ENCODE measurements at regions not wholly inside any gene's neighbourhood (a gene's known extent, or its start where the extent isn't known, plus 50 kb on each side); places are given as distances from the start of the nearest gene placed in this dataset.
"Not testable (repeated sequence)": the region's sequence is repeated elsewhere in the genome, so short reads cannot be mapped to it uniquely, and the experiment has no call there.

DNA sequence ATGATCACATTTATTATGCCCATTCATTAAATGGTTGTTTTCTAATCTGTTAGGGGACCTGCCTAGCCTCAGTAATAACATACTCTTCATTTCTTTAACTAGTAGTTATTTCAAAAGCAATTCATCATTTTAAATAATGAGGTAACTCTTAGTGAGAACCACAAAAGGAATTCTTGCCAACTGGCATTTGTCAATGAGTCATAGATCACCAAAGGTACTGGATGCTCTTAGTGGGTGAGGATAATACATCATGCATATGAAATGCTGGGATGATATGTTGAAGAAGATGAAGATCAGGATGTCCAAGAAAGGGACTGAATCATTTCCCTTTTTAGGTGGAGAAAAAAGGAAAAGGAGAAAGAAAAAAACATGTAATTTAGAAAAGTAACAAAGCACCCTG lies 826.2 kb upstream of the DDX18 start:
- DNase-seq: no peak
- Mint-ChIP-seq H3K9me3 (peaks cover 25% of the 10 kb centered on the region), H3K4me3 (no peak overlapping the region), H3K4me1 (no peaks in the 10 kb centered on the region), H3K27ac (no peak overlapping the region), H3K36me3 (ENCODE audit: low read depth) (no peaks in the 10 kb centered on the region), H3K27me3 (no peaks in the 10 kb centered on the region)
- ChIA-PET POLR2A (no interaction called here), CTCF (no interaction called here)

DNA sequence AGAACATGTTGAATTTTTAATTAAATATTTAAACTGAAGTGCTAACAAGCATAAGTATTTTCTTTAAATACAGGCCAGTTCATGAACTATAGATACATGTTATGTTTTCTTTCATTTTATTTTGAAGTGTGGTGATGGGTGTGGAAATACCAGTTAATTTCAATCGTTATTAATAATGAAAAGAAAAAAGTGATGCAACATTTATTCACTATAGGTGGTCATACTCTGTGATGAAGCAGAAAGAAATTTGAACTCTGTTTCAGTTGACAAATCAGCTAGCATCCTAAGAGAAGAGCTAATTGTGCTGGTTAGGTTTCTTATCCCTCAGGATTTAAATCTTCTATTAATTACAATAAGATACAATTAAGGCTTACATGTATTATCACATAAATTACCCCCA lies 795.1 kb upstream of the DDX18 start:
- CTCF ChIA-PET: no interaction called here
- POLR2A ChIA-PET: no interaction called here
- no peaks in the 10 kb centered on the region for H3K4me1 Mint-ChIP-seq

DNA sequence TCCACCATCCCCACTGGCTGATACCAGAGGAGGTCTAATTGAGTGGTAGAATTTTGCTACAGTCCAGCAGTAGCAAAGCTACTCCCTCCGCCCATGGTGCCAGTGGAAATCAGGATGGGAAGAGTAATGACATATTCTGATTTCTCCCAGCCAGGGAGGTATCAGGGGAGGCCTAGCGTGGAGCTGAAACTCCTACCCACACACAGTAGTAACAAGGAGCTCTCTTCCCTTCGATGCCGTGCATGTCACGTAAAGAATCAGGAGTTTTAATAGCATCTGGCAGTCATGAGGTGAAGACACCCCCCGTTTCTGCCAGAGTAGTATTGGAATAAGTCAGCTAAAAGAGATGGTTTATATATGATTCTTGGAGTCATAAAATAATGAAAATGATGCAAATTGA lies 786.8 kb upstream of the DDX18 start:
- Mint-ChIP-seq H3K27ac (no peak overlapping the region), H3K36me3 (ENCODE audit: low read depth) (no peaks in the 10 kb centered on the region), H3K4me1 (no peaks in the 10 kb centered on the region), H3K27me3 (no peaks in the 10 kb centered on the region), H3K9me3 (peaks cover 14% of the 10 kb centered on the region), H3K4me3 (no peak overlapping the region)
- ChIA-PET CTCF (no interaction called here), POLR2A (no interaction called here)
- DNase-seq: no peak

More for the DNA sequence above, 795.1 kb upstream of the DDX18 start:
- no peak for DNase-seq
- Mint-ChIP-seq H3K27me3 (no peaks in the 10 kb centered on the region), H3K9me3 (peaks cover 5% of the 10 kb centered on the region), H3K4me3 (no peak overlapping the region), H3K27ac (no peak overlapping the region), H3K36me3 (ENCODE audit: low read depth) (no peaks in the 10 kb centered on the region)

DNA sequence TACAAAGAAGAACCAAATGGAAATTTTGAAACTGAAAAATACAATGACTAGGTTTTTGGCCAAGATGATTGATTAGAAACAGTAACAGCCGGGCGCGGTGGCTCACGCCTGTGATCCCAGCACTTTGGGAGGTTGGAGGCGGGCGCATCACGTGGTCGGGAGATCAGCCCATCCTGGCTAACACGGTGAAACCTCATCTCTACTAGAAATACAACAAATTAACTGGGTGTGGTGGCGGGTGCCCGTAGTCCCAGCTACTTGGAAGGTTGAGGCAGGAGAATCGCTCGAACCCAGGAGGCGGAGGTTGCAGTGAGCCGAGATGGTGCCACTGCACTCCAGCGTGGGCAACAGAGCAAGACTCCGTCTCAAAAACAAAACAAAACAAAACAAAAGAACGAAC lies 785.8 kb upstream of the DDX18 start:
- H3K36me3 Mint-ChIP-seq (ENCODE audit: low read depth); CTCF ChIA-PET; H3K27me3 Mint-ChIP-seq; H3K4me1 Mint-ChIP-seq; POLR2A ChIA-PET; H3K27ac Mint-ChIP-seq; H3K4me3 Mint-ChIP-seq; DNase-seq: not testable (repeated sequence)
- H3K9me3 Mint-ChIP-seq: peaks cover 16% of the 10 kb centered on the region

DNA sequence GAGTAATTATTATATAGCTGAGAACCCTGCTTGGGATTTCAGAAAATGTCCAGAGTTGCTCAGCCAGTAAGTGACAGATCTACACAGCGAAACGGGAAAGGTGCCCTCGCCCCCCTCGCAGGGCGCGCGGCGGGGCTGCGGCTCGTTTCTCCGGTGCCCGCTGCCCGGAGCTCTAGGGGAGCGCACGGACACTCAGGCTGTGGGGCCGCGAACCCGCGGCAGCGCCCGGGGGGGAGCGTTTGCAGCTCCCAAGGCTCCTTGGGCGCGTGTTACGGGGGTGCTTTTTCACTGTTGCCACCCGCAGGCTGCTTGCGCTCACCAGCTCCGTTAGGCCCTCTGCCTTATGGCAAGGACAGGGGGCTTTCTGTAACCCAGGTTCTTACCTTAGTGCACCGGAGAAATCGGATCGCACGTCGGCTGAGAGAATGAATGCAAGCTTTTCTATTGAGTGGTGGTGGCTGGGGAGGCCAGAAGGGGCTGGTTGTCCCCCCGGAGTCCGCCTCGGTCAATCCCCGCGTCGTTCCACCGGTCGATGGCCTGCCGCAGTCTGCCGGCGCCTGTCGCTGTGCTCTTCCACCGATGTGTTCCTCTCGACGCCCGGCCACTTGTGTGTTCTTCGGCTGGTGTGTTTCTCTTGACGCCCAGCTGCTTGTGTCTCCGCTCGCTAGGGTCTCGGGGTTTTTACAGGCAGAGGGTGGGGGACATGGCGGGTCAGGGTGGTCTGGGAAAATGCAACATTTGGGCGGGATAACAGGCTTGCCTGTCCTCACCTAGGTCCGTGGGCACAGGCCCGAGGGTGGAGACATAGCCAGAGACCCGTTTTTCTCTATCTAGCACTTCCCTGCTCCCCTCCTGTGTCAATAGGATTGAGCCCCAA lies 758.8 kb upstream of the DDX18 start:
- Mint-ChIP-seq H3K27me3 (no peaks in the 10 kb centered on the region), H3K36me3 (ENCODE audit: low read depth) (no peaks in the 10 kb centered on the region), H3K4me1 (no peaks in the 10 kb centered on the region), H3K27ac (no peak overlapping the region), H3K4me3 (no peak overlapping the region), H3K9me3 (peaks cover 11% of the 10 kb centered on the region)
- POLR2A ChIA-PET: no interaction called here
- no peak for DNase-seq
- CTCF ChIA-PET: no interaction called here

DNA sequence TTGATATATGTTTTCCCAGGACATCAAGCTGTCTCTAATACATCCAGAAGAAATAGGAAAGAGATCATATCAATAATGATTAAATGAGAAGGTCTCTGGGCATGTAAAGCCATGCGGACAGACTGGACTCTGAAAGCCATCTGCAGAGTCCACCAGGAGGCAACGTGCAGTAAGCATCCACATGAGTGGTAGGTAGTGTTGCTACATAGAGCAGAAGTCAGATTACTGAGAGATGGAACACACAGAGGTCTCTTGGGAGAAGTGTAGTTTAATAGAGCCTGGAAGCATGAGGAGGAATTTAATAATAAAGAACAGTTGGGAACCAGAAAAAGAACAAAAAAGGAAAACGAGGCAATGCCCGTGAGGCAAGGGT lies 758.1 kb upstream of the DDX18 start:
- ChIA-PET CTCF (no interaction called here), POLR2A (no interaction called here)
- Mint-ChIP-seq H3K27me3 (no peaks in the 10 kb centered on the region), H3K4me1 (no peaks in the 10 kb centered on the region), H3K9me3 (peaks cover 11% of the 10 kb centered on the region), H3K36me3 (ENCODE audit: low read depth) (no peaks in the 10 kb centered on the region), H3K4me3 (no peak overlapping the region), H3K27ac (no peak overlapping the region)
- DNase-seq: no peak

DNA sequence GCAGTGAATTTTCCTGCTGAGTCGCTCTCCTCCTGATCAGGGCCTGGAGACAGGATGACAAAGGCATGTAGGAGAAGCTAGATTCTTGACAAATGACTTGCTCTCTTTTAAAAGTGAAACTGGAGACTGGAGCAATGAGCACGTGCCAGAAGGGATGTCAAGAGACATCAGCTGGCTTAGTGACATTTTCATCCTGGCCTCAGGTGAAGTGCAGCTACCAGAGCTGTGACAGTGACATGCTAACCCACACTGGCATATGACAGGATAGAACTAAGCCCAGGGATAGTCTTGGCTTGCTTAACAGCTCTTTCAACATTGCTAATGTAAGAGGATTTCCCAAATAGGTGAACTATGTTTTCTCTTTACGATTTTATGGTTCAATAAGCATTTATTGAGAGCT lies 757.5 kb upstream of the DDX18 start:
- no peak overlapping the region for H3K27ac Mint-ChIP-seq
- no peak overlapping the region for H3K4me3 Mint-ChIP-seq
- POLR2A ChIA-PET: no interaction called here
- CTCF ChIA-PET: no interaction called here
- H3K27me3 Mint-ChIP-seq: no peaks in the 10 kb centered on the region
- no peaks in the 10 kb centered on the region for H3K36me3 Mint-ChIP-seq (ENCODE audit: low read depth)
- peaks cover 11% of the 10 kb centered on the region for H3K9me3 Mint-ChIP-seq
- no peak for DNase-seq
- H3K4me1 Mint-ChIP-seq: no peaks in the 10 kb centered on the region

DNA sequence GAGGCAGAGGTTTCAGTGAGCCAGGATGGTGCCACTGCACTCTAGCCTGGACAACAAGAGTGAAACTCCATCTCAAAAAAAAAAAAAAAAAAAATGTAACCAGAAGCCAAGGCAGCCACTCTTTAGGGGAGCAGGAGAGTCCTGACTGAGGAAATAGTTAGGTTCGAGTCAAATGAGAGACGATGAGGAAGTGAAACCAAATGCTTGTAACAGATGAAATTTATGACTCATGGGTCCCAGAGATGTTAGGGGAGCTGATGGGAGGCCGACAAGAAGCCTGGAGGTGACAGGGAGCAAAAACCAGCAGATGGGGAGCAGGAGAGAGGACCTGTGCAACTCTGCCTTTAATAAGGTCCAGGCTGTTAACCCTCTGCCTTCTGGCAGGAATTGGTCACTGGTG lies 756.1 kb upstream of the DDX18 start:
- peaks cover 6% of the 10 kb centered on the region for H3K9me3 Mint-ChIP-seq
- ChIA-PET POLR2A (no interaction called here), CTCF (interaction anchor here (0.7 kb wide), 1 partner anchor 733 kb away, joined by 3 read pairs; no protein-coding TSS in a partner anchor)
- no peaks in the 10 kb centered on the region for H3K36me3 Mint-ChIP-seq (ENCODE audit: low read depth)
- no peaks in the 10 kb centered on the region for H3K4me1 Mint-ChIP-seq
- DNase-seq: no peak
- H3K27me3 Mint-ChIP-seq: no peaks in the 10 kb centered on the region
- no peak overlapping the region for H3K4me3 Mint-ChIP-seq
- no peak overlapping the region for H3K27ac Mint-ChIP-seq

DNA sequence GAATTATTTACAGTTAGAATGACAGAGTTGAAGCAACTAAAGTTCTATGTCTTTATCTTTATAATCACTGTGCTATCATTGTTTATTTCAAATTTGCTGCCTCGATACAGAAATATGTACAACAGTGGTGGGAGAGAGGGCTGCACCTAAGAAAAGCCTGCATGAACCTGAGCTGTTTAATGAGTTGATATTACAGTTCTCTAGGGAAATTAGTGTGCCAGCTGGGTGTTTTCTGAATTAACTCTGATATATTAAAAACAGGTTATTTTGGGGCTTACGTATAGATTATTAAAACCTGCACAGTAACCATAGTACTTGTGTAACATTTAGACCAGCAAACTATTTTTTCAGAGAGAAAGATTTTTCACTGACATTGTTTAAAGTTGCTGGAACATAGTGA lies 750.5 kb upstream of the DDX18 start:
- POLR2A ChIA-PET: no interaction called here
- no peaks in the 10 kb centered on the region for H3K4me1 Mint-ChIP-seq
- H3K4me3 Mint-ChIP-seq: no peak overlapping the region
- no peak for DNase-seq
- no peaks in the 10 kb centered on the region for H3K27me3 Mint-ChIP-seq
- H3K36me3 Mint-ChIP-seq (ENCODE audit: low read depth): no peaks in the 10 kb centered on the region
- CTCF ChIA-PET: no interaction called here
- H3K9me3 Mint-ChIP-seq: peaks cover 2% of the 10 kb centered on the region
- no peak overlapping the region for H3K27ac Mint-ChIP-seq

DNA sequence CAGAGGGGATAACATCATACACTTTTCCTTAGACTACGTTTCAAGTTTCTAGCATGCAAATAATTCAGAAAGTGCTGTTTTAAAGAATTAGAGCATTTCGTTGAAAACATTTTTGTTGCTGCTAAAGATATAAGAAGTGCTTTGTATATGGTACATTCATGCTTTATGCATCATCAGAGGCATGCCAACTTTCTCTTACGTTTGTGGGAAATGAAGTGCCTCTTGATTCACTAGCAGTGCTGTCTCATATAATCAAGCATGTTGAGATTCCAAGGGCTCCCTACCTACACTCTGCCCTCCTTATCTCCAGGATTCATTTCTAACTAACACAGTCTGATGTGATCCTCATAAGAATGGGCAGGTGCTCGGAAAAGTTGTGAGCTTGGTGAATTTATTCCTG lies 748.6 kb upstream of the DDX18 start:
- DNase-seq: no peak
- H3K4me3 Mint-ChIP-seq: no peak overlapping the region
- no peak overlapping the region for H3K27ac Mint-ChIP-seq
- H3K4me1 Mint-ChIP-seq: no peaks in the 10 kb centered on the region
- ChIA-PET POLR2A (no interaction called here), CTCF (no interaction called here)
- H3K36me3 Mint-ChIP-seq (ENCODE audit: low read depth): no peaks in the 10 kb centered on the region
- H3K9me3 Mint-ChIP-seq: peaks cover 7% of the 10 kb centered on the region
- H3K27me3 Mint-ChIP-seq: no peaks in the 10 kb centered on the region

DNA sequence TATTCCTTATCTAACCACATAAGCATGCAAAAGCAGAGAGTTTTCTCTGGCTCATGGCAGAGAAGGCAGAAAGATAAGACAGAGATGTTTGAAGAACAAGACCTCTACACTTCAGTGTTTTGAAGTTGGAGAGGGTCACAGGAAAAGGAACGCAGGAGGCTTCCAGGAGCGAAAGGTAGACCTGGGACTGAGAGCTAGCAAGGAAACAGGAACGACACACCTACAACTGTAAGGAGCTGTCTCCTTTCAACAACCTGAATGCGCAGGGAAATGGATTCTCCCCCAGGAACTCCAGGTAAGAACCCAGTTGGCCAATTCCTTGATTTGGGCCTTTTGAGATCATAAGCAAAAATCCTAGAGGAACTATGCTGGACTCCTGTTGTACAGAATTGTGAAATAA lies 746.6 kb upstream of the DDX18 start:
- Mint-ChIP-seq H3K36me3 (ENCODE audit: low read depth) (no peaks in the 10 kb centered on the region), H3K27ac (no peak overlapping the region), H3K4me1 (no peaks in the 10 kb centered on the region), H3K4me3 (no peak overlapping the region), H3K27me3 (no peaks in the 10 kb centered on the region), H3K9me3 (peaks cover 13% of the 10 kb centered on the region)
- POLR2A ChIA-PET: no interaction called here
- DNase-seq: no peak
- CTCF ChIA-PET: no interaction called here

DNA sequence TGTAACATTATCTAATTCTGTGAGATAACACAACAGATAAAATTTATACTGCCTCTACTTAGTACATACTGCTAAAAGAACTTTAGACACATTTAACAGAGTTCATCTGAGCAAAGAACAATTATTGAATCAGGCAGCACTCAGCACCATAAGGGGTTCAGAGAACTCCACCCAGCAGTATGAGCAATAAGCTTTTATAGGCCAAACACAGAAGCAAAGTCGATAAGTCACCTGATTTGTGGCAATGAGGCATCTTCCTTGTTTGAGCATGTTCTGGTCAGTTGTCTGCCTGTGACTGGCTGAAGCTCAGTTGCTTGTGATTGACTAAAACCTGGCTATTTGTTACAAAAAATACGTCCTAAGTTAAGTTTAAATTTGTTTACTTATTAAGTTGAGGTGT lies 746.1 kb upstream of the DDX18 start:
- H3K27ac Mint-ChIP-seq: no peak overlapping the region
- H3K9me3 Mint-ChIP-seq: peaks cover 13% of the 10 kb centered on the region
- ChIA-PET POLR2A (no interaction called here), CTCF (no interaction called here)
- H3K4me1 Mint-ChIP-seq: no peaks in the 10 kb centered on the region
- no peaks in the 10 kb centered on the region for H3K36me3 Mint-ChIP-seq (ENCODE audit: low read depth)
- DNase-seq: no peak
- no peaks in the 10 kb centered on the region for H3K27me3 Mint-ChIP-seq
- no peak overlapping the region for H3K4me3 Mint-ChIP-seq

DNA sequence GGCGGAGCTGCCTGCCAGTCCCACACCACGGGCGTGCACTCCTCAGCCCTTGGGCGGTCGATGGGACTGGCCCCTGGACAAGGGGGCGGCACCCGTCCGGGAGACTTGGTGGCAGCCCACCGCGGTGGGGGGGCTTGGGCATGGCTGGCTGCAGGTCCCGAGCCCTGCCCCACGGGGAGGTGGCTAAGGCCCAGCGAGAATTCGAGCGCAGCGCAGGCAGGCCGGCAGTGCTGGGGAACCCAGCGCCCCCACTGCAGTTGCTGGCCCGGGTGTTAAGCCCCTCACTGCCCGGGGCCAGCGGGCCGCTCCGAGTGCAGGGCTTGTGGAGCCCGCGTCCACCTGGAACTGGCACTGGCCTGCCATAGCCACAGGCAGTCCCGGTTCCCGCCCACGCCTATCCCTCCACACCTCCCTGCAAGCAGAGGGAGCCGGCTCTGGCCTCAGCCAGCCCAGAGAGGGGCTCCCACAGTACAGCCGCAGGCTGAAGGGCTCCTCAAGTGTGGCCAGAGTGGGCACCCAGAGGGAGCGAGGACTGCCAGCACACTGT lies 742.9 kb upstream of the DDX18 start:
- POLR2A ChIA-PET: no interaction called here
- no peak overlapping the region for H3K4me3 Mint-ChIP-seq
- H3K9me3 Mint-ChIP-seq: peaks cover 16% of the 10 kb centered on the region
- no peaks in the 10 kb centered on the region for H3K4me1 Mint-ChIP-seq
- H3K27me3 Mint-ChIP-seq: no peaks in the 10 kb centered on the region
- CTCF ChIA-PET: no interaction called here
- no peak for DNase-seq
- no peaks in the 10 kb centered on the region for H3K36me3 Mint-ChIP-seq (ENCODE audit: low read depth)
- H3K27ac Mint-ChIP-seq: no peak overlapping the region

DNA sequence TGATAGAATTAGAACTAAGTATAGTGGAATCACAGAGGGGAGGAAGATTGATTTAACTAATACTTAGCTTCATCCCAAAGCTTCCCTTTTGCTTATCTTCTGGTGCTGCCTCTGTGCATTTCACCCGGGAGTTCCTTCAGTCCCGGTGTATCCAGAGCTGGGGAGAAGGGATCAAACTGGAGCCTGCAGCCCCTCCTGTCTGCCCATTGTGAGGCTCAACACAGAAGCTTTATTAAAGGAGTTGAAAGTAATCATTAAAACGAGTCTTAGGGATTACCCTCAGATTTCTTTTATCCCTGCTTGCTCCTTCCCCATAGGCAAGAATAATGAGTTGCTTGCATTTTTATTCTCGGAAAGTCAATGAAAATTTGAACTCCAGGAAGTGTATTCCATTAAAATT lies 739.7 kb upstream of the DDX18 start:
- H3K9me3 Mint-ChIP-seq: peaks cover 26% of the 10 kb centered on the region
- no peaks in the 10 kb centered on the region for H3K27me3 Mint-ChIP-seq
- no peaks in the 10 kb centered on the region for H3K4me1 Mint-ChIP-seq
- no peak overlapping the region for H3K27ac Mint-ChIP-seq
- H3K4me3 Mint-ChIP-seq: no peak overlapping the region
- ChIA-PET POLR2A (no interaction called here), CTCF (no interaction called here)
- DNase-seq: no peak
- H3K36me3 Mint-ChIP-seq (ENCODE audit: low read depth): no peaks in the 10 kb centered on the region
